GM19463 (cell line): ENCODE measurements at regions not wholly inside any gene's neighbourhood (a gene's known extent, or its start where the extent isn't known, plus 50 kb on each side); places are given as distances from the start of the nearest gene placed in this dataset.
"Not testable (repeated sequence)": the region's sequence is repeated elsewhere in the genome, so short reads cannot be mapped to it uniquely, and the experiment has no call there.

Source experiments
- ATAC-seq: cut with Tn5 transposase; IDR thresholded peaks from one replicate; pipeline ENCODE4 v1.9.1; 2021; ENCODE audit warnings: mild to moderate bottlenecking, moderate library complexity; ENCODE audit not compliant: unreplicated experiment

DNA sequence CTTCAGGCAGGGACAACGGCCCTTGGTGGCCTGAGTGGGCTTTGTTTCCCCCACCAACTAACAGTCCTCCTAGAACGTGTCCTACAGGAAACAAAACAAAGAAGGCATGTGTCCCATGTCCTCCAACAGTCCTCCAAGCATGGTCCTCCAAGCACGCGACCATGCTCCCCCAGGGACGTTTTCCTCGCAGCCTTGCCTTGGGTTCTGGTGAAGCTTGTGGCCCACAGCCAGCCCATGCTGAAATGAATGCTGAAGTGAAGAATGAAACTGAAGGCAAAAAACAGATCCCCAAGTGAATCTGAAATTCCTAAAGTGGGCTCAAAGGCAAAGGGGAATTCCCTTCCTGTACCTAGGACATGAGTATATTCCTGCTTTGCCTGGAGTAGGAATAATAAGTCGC lies 176.6 kb downstream of the JCAD start:
- no peak for ATAC-seq

DNA sequence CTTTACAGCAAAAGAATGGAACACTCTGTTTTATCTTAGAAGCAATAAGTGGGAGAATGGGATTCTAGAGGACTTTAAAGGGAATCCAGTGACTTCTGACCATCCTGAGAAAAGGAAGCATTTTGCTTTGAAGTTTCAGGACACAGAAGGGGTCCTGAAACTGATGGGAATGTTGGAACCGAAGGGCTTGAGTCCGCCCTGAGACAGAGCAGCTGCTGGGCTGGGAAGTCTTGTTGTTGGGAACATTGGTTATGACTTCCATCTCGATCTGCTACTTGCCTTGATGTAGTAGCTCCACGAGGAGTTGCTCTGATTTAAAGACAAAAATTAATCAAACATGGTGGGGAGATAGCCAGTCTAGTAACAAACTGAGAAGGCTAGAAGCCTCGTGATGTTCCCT lies 177.6 kb downstream of the JCAD start:
- ATAC-seq, result no peak

GRCh38 chr10:29881336-29881771 lies 178.0 kb downstream of the JCAD start:
- ATAC-seq, result no peak

GRCh38 chr10:29880856-29881255 lies 178.5 kb downstream of the JCAD start:
- ATAC-seq, result no peak

DNA sequence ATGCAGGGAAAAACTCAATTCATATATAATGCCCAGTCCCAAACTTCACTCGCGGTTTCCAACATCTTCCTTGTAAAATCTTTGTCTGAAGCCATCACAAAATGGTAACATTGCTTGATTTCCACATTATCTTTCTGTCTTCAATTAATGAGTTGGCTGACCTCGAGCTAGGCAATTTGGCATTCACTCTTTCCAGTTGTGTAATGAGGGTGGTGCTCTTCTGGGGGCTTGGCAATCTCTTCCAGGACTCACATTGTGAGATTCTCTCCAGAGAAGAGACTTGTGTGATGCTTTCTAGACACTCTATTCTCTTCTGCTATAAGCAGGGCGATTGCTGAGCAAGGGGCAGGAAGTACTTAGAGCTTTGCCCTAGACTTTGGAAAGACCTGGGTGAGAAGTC lies 179.5 kb downstream of the JCAD start:
- no peak for ATAC-seq

DNA sequence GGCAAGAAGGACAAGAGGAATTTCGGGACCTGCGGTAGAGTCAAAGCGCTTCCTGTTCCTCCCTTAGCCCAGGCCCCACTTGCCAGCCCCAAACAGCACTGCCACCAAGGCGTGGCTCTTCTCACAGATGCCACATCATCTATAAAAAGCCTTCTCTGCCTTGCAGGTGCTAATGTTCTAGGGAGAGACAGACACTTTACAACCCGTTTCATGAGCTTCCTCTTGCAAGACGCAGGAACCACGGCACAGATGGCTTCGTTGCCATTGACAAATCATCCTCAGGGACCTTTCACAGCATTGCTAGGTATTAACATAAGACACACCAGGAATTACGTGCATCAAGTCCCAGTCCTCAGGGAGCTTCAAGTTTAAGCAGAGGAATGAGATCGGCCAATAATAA lies 180.9 kb downstream of the JCAD start:
- no peak for ATAC-seq

DNA sequence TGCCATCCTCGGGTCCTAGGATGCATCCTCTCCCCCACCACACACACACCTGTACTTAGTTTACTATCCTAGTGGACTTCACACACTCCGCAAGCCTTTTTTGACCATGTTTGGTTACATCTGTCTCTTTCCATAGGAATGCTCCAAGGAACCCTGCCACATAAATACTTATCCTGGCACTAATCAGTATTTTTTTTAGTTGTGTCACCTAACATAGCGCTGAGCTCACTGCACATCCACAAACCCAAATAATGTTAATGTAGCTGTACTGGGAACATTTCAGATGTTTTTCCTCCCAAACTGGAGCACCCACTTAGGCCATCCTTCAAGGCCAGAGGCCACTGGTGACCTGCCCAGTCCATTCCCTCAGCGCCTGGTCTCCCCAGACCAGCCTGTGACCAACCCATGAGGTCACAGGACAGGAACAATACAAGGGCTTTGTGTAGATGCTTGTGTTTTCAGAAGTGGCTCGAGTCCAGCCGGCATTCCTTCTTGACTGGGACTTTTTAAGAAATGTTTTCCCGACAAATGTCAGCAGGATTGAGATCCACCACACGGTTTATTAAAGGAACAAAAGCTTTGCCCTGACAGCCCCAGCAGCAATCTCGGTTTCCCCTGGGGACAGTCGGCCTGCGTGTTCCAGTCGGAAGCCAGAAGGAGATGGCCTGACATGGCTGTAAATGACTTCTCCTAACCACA lies 181.4 kb downstream of the JCAD start:
- ATAC-seq, result no peak

DNA sequence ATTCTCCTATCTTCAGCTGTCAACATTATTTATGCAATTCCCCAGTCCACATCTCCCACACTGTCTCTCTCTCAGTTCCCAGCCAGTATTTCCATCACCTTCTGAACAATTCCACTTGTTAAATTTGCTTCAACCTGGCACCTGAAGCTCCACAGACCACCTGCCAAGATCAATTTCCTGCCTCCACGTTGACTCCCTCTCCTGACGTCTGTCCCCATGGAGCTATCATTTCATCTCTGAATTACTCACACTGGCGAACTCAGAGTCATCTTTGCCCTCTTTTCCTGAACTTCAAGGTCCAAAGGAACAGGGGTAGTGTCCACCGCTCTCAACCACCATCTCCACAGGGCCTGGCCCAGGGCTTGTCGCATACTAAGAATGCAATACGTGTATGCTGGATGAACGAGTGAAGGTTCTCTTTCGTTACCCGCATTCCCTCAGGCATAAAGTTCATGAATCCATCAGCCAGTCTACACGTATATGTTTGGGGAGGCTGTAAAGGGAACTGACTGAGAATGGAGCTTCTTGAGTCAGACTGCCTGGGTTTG lies 183.3 kb downstream of the JCAD start:
- ATAC-seq, result no peak

DNA sequence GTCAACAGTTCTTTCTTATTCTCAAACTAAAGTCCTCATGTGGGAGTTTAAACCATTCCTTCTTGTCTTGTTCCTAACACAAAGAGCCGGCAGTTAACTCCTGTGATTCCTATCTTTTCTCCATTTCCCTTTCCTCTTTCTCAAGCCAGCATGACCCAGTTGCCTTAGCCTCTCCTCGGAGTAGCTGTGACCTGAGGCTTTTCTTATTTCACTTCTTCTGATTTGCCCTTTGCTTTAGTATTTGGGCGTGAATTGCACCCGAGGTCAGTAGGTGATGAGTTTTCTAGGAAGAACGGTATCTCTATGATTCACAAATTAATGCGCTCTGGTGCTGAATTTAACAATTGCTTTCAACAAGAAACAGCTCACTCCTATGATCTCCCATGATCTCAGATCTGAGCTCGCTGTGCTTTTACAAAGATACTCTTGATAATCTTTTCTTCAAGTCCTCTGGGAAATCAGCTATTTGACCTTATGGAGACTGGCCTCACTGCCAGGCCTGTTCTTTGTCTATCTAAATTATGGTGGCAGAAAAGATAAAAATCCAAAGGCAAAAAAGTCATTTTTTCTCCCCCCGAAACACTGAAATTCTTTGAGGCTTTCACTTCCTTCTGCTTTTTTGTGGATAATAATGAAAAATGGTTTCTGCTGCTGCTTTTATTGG lies 184.6 kb downstream of the JCAD start:
- no peak for ATAC-seq

- ATAC-seq, result no peak
Measured at GRCh38 chr10:29873941-29874484, 185.4 kb downstream of the JCAD start.

DNA sequence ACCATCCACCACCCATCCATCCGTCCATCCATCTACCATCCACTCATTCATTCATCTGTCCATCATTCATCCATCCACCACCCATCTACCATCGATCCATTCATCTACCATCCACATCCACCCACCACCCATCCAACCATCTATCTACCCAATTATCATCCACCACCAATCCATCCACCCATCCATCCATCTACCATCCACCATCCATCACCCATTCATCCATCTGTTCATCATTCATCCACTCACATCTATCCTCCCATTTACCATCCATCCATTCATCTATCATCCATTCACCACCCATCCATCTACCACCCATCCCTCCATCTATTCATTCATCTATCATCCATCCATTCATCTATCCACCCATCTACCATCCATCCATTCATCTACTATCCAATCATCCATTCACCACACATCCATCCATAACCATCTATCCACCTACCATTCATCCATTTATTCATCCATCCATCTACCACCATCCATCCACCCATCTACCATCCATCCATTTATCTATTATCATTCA lies 188.8 kb downstream of the JCAD start:
- ATAC-seq, result no peak

GRCh38 chr10:29869593-29869992 lies 189.8 kb downstream of the JCAD start:
- no peak for ATAC-seq

GRCh38 chr10:29866356-29866755 lies 193.0 kb downstream of the JCAD start:
- no peak for ATAC-seq

DNA sequence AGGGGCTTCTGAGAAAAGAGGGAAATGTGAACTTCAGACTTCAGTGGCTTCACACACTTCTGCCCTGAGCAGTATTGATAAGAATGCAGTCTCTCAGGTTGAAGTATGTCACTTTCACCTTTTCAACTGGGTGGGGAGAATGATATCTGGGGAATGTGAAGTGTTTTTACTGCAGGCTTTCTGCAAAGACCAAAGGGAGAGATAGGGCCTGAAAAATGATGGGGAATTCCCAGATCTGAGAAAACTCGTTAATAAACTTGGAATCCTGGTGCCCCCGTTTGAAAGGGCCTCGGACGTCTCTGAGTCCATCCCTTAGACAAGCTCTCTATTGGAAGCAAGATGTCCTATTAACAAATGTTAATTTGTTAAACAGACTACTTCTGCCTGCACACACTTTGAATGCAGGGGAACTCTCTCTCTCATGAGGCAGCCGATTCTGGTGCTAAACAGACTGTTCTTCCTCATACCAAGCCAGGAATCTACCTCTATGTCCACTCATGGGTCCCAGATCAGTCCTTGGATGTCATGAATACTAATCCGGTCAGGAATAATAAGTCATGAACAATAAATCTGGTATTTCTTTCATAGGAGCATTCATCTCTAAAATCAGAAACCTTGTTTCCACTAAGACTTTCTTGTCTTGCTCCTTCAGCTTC lies 193.6 kb downstream of the JCAD start:
- ATAC-seq, result no peak

DNA sequence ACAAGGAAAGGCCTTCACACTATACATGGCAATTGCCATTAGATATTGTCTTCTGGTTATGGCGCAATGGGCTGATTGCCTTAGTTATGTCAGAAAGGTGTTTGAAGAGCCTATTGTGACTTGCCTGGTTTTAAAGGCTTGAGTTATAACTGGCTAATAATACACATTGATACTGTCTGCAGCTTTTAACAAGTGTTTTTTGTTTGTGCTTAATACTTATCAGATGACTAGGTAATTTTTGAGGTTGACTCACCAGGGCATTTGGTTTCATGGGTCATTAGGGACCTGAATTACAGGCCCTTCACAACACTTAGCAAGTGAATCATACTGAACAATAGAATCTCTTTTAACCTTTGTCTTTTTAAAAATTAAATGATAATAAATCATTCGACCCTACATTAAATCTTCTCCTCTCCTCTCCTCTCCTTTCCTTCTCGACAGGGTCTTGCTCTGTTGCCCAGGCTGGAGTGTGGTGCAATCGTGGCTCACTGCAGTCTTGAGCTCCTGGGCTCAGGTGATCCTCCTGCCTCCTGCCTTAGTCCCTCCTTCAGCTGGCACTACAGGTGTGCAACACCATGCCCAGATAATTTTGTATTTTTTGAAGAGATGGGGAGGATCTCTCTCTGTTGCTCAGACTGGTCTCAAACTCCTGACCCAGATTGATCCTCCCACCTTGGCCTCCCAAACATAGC lies 196.3 kb downstream of the JCAD start:
- no peak for ATAC-seq

- no peak for ATAC-seq
Measured at GRCh38 chr10:29861811-29862505, 197.4 kb downstream of the JCAD start.

DNA sequence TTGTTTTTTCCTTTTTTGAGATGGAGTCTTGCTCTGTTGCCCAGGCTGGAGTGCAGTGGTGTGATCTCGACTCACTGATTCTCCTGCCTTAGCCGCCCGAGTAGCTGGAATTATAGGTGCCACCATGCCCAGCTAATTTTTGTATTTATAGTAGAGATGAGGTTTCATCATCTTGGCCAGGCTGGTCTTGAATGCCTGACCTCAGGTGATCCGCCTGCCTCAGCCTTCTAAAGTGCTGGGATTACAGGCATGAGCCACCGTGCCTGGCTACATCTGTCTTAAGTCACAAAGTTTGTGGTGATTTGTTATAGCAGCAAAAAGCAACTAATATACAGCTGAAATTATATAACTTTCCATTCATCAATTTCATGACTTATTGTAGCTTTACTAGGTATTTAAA lies 198.2 kb downstream of the JCAD start:
- ATAC-seq, result not testable (repeated sequence)

DNA sequence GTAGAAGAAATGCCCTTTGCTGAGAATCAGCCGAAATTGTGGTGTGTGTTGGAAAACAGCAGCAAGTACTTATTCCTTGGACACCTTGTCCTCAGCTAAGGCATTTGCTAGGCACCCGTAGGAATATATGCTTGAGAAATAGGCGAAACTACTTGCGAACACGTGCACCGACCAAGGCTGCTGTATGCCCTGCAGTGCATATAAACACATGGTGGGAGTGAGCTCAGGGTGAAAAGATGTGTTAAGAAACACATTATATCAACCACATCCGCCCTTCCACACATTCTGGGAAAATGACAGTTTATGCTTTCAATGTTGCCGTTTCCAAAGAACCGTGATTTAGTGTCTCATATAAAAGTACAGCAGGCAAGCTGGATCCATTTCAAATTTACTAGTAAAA lies 199.2 kb downstream of the JCAD start:
- no peak for ATAC-seq

GRCh38 chr10:29859521-29860130 lies 199.8 kb downstream of the JCAD start:
- no peak for ATAC-seq
